A172 (cell line): ENCODE measurements at regions not wholly inside any gene's neighbourhood (a gene's known extent, or its start where the extent isn't known, plus 50 kb on each side); places are given as distances from the start of the nearest gene placed in this dataset.
"Not testable (repeated sequence)": the region's sequence is repeated elsewhere in the genome, so short reads cannot be mapped to it uniquely, and the experiment has no call there.

Source experiments
- DNase-seq: peaks from one replicate; pipeline ENCODE4 v3.0.0-alpha.2; 2015; ENCODE audit warnings: low spot score

GRCh38 chr3:152773633-152774032 is 61.3 kb upstream of the P2RY1 start:
- DNase-seq: no peak

DNA sequence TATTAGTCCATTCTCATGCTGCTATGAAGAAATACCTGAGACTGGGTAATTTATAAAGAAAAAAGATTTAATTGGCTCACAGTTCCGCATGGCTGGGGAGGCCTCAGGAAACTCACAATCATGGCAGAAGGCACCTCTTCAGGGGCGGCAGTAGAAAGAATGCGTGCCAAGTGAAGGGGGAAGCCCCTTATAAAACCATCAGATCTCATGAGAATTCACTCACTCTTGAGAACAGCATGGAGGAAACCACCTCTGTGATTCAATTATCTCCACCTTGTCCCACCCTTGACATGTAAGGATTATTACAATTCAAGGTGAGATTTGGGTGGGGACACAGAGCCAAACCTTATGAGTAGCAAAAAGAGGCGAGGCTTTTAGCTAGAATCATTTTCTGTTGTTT is 60.7 kb upstream of the P2RY1 start:
- DNase-seq: not testable (repeated sequence)

GRCh38 chr3:152778022-152778421 is 56.9 kb upstream of the P2RY1 start:
- no peak for DNase-seq

DNA sequence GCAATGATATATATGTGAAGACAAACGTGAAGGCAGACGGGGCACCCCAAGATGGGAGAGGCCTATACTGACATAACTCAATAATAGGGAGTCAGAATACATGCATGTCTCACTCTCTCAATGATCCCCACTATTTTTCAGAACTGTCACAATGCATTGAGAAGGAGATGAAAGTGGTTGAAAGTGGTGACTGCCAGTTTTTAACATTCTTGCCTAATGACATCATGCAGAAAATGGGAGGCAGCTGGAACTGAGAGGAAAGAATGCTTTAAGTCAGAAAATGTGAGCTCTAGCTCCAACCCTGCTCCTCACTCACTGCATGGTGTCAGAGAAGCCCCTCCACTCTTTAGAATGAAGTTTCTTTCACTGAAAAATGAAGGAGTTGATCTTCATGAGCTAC is 55.3 kb upstream of the P2RY1 start:
- DNase-seq: peak; percentile 49

DNA sequence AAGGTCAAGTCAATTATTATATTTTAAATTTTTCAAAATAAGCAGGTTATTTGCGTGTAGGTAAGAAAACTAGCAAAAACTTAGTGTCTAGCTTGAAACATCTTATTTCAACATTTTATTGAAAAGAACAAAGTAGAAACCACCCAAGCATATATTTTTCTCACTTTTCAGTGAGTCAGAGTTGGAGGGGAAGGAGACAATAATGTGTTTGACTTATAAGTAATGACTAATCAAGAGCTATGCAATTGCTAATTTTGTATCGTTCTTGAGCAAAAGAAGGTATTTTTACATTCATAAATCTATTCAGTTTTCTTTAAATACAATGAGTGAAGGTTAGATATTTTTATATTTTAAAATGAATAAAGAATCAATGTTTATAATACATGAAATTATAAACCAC is 54.4 kb upstream of the P2RY1 start:
- no peak for DNase-seq

- DNase-seq: no peak
Observed at GRCh38 chr3:152785051-152785450, 49.9 kb upstream of the P2RY1 start.
